ENCODE measurements at regions not wholly inside any gene's neighbourhood (a gene's known extent, or its start where the extent isn't known, plus 50 kb on each side); places are given as distances from the start of the nearest gene placed in this dataset.
"Not testable (repeated sequence)": the region's sequence is repeated elsewhere in the genome, so short reads cannot be mapped to it uniquely, and the experiment has no call there.

DNA sequence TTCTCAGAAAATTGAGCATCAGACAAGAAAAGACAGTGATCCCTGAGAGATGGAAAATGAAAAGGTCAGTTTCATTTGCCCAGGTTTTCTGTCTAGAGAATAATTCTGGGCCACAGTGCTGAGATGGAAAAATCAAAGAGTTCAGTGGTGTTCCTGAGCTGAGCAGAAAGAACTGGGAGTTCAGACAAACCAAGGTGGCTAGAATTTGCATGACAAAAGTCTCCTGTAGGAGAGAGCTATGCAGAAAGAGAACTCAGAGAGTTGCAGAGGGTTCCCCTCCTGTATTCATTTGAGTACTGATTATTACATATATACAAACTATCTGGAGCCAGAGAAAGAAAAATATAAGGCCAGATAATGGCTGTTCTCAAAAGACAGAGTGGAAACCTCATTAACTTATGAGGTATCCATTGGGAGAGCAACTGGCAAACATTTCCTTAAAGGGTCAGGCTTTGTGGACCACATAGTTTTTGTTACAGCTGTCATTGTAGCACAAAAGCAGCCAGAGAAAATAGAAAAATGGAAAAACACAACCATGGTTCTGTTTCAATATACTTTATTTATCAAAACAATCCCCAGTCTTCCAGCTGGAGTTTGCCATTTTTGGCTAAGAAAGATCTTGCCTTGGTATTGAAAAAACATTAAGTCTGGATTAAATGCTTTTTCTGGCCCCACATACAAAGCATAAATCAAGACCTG lies 1004.1 kb downstream of the TBL1XR1 start:
- no peak for DNase-seq (ENCODE audit: low read depth)

- no peak for DNase-seq (ENCODE audit: low read depth)
Observed at GRCh38 chr3:176190755-176191154, 1006.5 kb downstream of the TBL1XR1 start.

- DNase-seq (ENCODE audit: low read depth) = no peak
Observed at GRCh38 chr3:176183181-176183580, 1014.1 kb downstream of the TBL1XR1 start.

- DNase-seq (ENCODE audit: low read depth) = no peak
Observed at GRCh38 chr3:176174060-176174459, 1023.2 kb downstream of the TBL1XR1 start.

DNA sequence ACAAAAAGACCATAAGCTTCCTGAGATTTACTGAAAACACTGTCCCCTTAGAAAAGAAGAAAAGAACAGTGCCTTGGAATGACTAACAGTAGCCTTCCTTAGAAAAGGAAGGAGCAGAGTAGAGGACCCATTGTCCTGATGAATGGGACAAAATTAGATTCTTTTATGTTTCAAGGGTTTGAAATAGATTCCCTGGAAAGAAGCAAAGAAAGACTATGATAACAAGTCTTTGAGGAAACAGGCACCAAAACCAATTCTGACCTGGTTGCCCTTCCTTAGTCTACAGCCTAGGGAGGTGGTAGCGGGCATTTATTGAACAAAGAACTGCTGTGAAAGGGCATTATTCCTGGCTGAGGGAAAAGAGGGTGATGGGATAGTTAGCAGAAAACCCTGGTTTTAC lies 1024.8 kb downstream of the TBL1XR1 start:
- no peak for DNase-seq (ENCODE audit: low read depth)

GRCh38 chr3:176167272-176167671 lies 1030.0 kb downstream of the TBL1XR1 start:
- DNase-seq (ENCODE audit: low read depth) = no peak

- DNase-seq (ENCODE audit: low read depth) = no peak
Observed at GRCh38 chr3:176160997-176161396, 1036.3 kb downstream of the TBL1XR1 start.

- peak; percentile 34 for DNase-seq (ENCODE audit: low read depth)
Observed at GRCh38 chr3:176159796-176160195, 1037.5 kb downstream of the TBL1XR1 start.

- no peak for DNase-seq (ENCODE audit: low read depth)
Observed at GRCh38 chr3:176155012-176155411, 1042.3 kb downstream of the TBL1XR1 start.

DNA sequence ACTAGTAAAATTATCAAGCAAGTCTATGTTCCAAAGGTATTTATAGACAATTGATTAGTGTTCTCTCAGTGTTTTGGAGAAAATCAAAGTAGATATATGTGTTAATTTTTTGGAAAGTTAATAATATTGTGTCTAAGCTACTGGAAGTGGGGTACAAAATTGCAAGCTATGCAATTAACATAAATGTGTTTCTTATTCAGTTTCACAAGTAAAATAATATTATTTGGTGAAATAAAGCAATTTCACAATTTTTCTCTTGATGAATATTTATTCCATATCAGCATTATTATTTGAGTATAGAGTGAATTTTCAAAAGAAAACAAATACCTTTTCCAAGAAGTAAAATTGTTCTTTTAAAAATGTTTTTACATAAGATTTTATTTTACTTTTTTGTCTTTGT lies 1047.7 kb downstream of the TBL1XR1 start:
- DNase-seq (ENCODE audit: low read depth) = no peak

DNA sequence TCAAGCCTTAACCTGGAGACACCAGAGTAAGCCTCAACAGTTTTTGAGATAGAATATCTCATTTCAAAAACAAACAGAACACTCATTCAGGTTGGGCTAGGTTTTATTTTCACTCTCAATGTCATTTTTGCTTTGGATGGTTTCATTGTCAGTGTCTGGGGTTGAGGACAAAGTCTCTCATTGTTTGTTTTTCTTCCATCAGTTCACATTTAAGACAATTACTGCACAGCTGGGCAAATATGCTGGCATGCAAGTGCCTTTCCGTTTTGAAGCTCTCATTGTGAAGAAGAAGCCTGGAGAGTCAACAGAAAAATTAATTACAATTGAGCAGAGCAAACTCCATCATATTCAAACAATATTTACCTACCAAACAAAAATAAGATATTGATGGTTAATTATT lies 1050.0 kb downstream of the TBL1XR1 start:
- no peak for DNase-seq (ENCODE audit: low read depth)

GRCh38 chr3:176141837-176142236 lies 1055.4 kb downstream of the TBL1XR1 start:
- no peak for DNase-seq (ENCODE audit: low read depth)

DNA sequence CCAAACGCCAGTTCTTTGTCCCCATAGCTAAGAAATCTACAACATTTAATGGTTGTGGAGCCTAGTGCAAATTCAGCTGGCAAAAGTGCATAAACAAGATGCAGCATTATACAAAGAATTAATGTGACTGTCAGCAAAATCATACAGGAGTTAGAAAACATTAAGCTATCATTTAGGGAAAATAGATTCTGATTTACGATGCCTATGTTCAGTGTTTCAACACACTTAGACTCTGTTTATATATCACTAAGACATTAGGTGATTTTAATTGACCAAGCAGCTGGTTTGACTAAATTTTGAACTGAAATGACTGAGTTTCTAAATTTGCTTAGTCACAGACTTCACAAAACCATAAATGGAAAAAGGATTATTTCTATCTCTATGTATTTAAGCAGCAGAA lies 1076.8 kb downstream of the TBL1XR1 start:
- DNase-seq (ENCODE audit: low read depth) = no peak

- DNase-seq (ENCODE audit: low read depth) = no peak
Observed at GRCh38 chr3:176119826-176120225, 1077.5 kb downstream of the TBL1XR1 start.

- no peak for DNase-seq (ENCODE audit: low read depth)
Observed at GRCh38 chr3:176106380-176106779, 1090.9 kb downstream of the TBL1XR1 start.

DNA sequence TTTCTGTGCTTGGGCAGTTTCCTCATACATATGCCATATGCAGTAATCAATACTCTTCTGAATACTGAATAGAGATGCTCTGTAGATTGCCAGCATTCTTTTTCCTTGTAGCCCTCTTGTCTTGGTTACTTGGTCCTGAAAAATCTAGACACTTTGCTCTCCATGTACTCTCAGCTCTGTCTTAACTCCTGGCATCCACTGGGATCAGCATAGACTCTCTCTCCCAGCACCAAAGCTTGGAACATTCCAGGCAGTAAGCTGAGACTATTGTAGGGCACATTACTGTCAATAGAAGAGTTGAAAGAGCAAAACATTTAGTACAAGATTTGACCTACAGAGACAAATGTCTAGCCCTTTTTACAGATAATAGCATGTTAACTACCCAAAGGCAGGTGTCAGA lies 1100.3 kb downstream of the TBL1XR1 start:
- DNase-seq (ENCODE audit: low read depth) = no peak

- not testable (repeated sequence) for DNase-seq (ENCODE audit: low read depth)
Observed at GRCh38 chr3:176093892-176094291, 1103.4 kb downstream of the TBL1XR1 start.

DNA sequence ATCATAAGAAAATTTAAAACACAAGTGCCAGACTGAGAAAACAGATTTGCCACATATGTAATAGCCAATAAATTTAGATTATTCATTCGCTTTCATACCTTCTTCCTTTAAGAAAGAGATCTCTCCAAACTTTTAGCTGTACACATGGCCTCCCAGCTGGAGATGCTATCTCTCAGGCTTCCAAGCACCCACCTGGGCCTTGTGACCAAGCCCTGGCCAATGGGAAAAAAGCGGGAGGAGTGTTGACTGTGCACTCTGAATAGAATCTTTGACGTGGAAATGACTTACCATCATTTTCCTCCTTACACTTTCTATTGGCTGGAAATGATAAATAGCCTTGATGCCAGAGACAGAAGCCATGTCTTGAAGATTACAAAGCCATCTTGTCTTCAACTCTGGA lies 1106.6 kb downstream of the TBL1XR1 start:
- DNase-seq (ENCODE audit: low read depth) = no peak

GRCh38 chr3:176088962-176089383 lies 1108.3 kb downstream of the TBL1XR1 start:
- DNase-seq (ENCODE audit: low read depth) = no peak

DNA sequence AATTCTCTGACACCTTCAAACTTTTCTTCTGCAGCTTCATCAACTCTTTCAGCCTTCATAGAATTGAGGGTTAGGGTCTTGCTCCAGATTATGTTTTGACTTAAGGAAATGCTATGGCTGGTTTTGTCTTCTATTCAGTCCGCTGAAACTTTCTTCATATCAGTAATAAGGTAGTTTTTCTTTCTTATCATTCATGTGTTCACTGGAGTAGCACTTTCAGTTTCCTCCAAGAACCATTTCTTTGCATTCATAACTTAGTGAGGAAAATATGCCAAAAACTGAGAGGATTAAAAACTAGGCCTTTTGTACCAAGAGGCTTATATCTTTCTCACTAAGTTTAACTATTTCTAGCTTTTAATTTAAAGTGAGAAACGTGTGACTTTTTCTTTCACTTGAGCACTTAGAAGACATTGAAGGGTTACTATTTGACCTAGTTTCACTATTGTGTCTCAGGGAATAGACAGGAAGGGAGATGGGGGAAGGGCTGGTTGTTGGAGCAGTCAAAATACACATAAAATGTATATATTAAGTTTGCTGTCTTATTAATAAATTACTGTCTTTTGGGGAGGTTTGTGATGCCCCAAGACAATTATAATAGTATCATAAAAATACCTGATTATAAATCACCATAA lies 1110.1 kb downstream of the TBL1XR1 start:
- no peak for DNase-seq (ENCODE audit: low read depth)

DNA sequence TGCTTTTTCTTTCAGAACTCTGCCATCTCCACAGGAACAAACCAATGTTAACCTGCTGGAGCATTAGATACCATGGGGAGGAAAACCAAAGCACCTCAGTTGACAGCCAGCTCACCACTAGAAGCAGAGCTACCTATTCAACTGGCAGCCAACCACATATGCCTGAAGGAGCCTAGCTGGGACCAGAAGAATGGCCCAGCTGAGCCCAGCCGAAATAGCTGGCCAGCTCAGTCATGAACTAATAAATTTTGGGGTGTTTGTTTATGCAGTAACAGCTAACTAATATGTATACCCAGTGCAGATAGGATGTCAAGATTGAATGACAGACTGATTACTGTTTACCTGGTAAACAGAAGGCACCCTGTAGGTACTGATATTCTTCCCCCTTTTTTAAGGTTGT lies 1117.5 kb downstream of the TBL1XR1 start:
- no peak for DNase-seq (ENCODE audit: low read depth)

- no peak for DNase-seq (ENCODE audit: low read depth)
Observed at GRCh38 chr3:176078906-176079305, 1118.4 kb downstream of the TBL1XR1 start.

DNA sequence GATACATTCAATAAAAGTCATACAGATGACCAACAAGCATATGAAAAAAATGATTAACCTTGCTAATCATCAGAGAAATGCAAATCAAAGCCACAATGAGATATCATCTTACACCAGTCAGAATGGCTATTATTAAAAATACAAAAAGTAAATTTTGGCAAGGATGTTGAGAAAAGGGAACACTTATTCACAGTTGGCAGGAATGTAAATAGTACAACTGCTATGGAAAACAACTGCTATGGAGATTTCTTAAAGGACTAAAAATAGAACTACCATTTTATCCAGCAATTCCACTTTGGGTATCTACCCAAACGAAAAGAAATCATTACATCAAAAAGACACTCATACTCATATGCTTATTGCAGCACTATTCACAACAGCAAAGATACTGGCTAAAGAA lies 1121.8 kb downstream of the TBL1XR1 start:
- DNase-seq (ENCODE audit: low read depth) = peak; percentile 34

- peak; percentile 11 for DNase-seq (ENCODE audit: low read depth)
Observed at GRCh38 chr3:176075046-176075445, 1122.2 kb downstream of the TBL1XR1 start.
